Ectodermal cell (in vitro differentiated cells): ENCODE measurements at regions not wholly inside any gene's neighbourhood (a gene's known extent, or its start where the extent isn't known, plus 50 kb on each side); places are given as distances from the start of the nearest gene placed in this dataset.

Experiments used
- H3K27ac ChIP-seq: 2 replicates; pipeline ENCODE4 v1.7.0; 2013; ENCODE audit warnings: mild to moderate bottlenecking, low read depth, low read length; ENCODE audit not compliant: insufficient read depth, poor library complexity, severe bottlenecking
- H3K27me3 ChIP-seq: 2 replicates; pipeline ENCODE4 v1.7.0; 2013; ENCODE audit warnings: mild to moderate bottlenecking, low read length; ENCODE audit not compliant: insufficient read depth, control insufficient read depth, poor library complexity, severe bottlenecking
- H3K36me3 ChIP-seq: one replicate; pipeline ENCODE4 v1.7.0; 2013; ENCODE audit warnings: low read length; ENCODE audit not compliant: control insufficient read depth, insufficient read depth
- H3K4me1 ChIP-seq: one replicate; pipeline ENCODE4 v1.7.0; 2013; ENCODE audit warnings: low read length; ENCODE audit not compliant: control insufficient read depth, insufficient read depth
- H3K4me3 ChIP-seq: 2 replicates; pipeline ENCODE4 v1.7.0; 2013; ENCODE audit warnings: low read depth, low read length, control low read depth; ENCODE audit not compliant: insufficient read depth
- H3K9me3 ChIP-seq: 2 replicates; pipeline ENCODE4 v1.7.0; 2013; ENCODE audit warnings: mild to moderate bottlenecking, low read length, moderate library complexity; ENCODE audit not compliant: control insufficient read depth
- WGBS, 2 experiments: methylation state at CpG; one replicate each; pipeline ENCODE4 v1.1.7; 2013; ENCODE audit warnings: missing lambda C conversion rate in 2 of 2; 5-methylcytosine and 5-hydroxymethylcytosine counted together

DNA sequence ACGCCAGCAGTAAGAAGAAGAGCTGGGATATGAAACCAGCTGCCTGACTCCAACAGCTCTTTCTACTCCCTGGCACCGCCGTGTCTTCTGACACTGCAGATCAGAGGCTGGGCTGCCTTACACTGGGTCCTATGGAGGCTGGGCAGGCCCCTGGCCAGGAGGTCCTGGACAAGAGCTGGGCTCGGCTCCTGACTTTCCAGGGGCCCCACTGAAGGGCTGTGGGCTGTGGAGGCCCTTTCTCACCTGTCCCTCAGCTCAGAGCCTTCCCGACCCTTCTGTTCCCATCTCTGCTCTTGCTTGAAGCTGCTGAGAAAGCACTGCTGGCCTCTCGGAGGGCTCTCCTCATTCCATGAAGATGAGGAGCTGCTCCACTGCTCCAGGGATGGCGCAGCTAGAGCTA is 85.9 kb upstream of the UNC5B start:
- Histone ChIP-seq H3K27me3 (no peaks in the 10 kb centered on the region), H3K9me3 (no peaks in the 10 kb centered on the region), H3K36me3 (no peaks in the 10 kb centered on the region), H3K27ac (no peak overlapping the region), H3K4me1 (peaks cover 11% of the 10 kb centered on the region), H3K4me3 (no peak overlapping the region)
- 94 to 95% methylated on average over 7 of the region's 7 CpGs for WGBS, 2 experiments

DNA sequence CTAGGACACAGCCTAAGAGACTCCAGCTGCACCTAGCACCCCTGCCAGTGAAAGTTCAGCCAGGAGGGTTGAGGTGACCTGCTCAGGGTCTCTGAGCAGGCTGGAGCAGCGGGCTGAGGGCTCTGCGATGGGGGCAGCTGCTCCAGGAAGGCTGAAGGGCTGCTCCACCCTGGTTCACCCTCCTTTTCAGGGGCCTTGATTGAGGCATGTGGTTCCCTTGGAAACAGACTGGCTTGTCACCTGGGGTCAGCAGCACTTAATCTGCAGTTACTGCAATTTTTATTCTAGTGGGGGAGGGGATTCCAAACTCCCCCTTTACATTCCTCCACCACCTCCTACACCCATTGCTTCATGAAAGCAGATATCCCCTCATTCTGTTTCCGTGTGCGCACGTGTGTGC is 85.3 kb upstream of the UNC5B start:
- no peak overlapping the region for H3K27ac ChIP-seq
- no peaks in the 10 kb centered on the region for H3K36me3 ChIP-seq
- H3K4me1 ChIP-seq, result peaks cover 11% of the 10 kb centered on the region
- no peaks in the 10 kb centered on the region for H3K27me3 ChIP-seq
- no peak overlapping the region for H3K4me3 ChIP-seq
- WGBS, 2 experiments, result 91 to 93% methylated on average over 5 of the region's 5 CpGs
- H3K9me3 ChIP-seq, result no peaks in the 10 kb centered on the region

DNA sequence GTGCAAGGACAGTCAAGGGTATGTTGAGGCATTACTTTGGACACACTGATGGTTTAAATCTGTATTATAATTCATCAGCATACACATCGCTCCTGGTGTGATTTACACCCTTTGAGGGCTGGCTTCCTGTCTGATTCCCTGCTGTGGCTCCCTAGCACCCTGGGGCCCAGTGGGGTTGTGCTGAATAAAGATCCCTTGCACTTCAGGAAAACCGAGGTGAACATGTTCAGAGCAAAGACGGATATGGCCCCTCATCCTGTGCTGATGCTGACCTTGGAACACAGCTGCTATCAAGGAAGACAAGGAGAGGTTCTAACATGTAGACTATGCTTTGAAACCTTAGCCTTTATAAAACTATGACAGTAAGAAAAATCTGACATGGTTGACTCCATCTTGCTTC is 84.6 kb upstream of the UNC5B start:
- no peaks in the 10 kb centered on the region for H3K36me3 ChIP-seq
- H3K9me3 ChIP-seq, result no peaks in the 10 kb centered on the region
- whole genome bisulfite sequencing, 2 experiments, result 88 to 95% methylated on average over 3 of the region's 3 CpGs
- no peaks in the 10 kb centered on the region for H3K27me3 ChIP-seq
- H3K4me1 ChIP-seq, result peaks cover 11% of the 10 kb centered on the region
- no peak overlapping the region for H3K4me3 ChIP-seq
- no peak overlapping the region for H3K27ac ChIP-seq

DNA sequence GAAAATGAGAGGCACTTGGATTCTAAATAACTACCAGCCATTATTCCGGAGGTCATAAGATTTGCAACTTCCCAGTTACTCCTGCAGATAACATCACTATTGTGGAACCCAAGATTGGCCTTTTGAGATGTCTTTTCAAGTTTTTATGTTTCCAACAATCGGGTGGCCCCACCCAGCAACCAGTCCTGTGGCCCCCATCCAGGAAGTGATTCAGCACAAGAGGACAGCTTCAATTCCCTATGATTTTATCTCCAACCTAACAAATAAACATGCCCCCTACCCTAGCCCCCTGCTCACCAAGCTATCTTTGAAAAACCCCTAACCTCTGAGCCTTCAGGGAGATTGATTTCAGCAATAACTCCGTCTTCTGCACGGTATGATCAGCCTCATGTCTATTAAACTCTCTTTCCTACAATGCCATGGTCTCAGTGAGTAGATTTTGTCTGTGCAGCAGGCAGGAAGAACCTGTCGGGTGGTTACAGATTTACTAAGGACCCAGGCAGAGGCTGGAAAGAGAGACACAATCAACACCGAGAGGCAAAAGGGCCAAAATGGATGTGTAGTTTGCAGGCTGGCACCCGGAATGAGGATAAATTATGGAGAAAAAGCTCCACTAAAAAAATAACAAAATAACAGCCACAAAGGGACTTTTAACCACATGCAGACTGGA is 83.9 kb upstream of the UNC5B start:
- WGBS, 2 experiments, result 91 to 92% methylated on average over 7 of the region's 7 CpGs
- H3K4me3 ChIP-seq, result no peak overlapping the region
- H3K4me1 ChIP-seq, result peaks cover 14% of the 10 kb centered on the region
- no peaks in the 10 kb centered on the region for H3K36me3 ChIP-seq
- H3K27ac ChIP-seq, result no peak overlapping the region
- no peaks in the 10 kb centered on the region for H3K9me3 ChIP-seq
- H3K27me3 ChIP-seq, result no peaks in the 10 kb centered on the region

DNA sequence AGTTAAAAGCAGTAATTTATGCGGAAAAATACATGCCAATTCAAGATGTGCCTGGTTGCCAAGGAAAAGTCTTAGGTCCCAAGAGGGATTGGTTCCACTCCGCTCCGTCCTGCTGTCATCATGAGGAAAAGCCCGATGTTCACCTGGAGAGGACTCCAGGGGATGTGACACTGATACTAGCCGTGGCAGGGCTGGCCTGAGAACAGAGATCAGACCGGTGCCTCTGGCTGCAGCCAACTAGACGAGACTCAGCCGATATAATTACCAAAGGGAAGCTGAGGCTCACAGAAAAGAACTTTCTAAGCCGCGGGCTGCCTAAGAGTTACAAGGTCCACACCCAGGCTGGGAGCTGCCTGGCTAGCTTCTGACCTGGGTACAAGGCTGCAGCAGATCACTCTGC is 81.3 kb upstream of the UNC5B start:
- 92 to 93% methylated on average over 10 of the region's 10 CpGs for WGBS, 2 experiments
- H3K4me3 ChIP-seq, result no peak overlapping the region
- H3K4me1 ChIP-seq, result peaks cover 25% of the 10 kb centered on the region
- H3K27ac ChIP-seq, result no peak overlapping the region
- no peaks in the 10 kb centered on the region for H3K9me3 ChIP-seq
- H3K36me3 ChIP-seq, result no peaks in the 10 kb centered on the region
- H3K27me3 ChIP-seq, result no peaks in the 10 kb centered on the region

DNA sequence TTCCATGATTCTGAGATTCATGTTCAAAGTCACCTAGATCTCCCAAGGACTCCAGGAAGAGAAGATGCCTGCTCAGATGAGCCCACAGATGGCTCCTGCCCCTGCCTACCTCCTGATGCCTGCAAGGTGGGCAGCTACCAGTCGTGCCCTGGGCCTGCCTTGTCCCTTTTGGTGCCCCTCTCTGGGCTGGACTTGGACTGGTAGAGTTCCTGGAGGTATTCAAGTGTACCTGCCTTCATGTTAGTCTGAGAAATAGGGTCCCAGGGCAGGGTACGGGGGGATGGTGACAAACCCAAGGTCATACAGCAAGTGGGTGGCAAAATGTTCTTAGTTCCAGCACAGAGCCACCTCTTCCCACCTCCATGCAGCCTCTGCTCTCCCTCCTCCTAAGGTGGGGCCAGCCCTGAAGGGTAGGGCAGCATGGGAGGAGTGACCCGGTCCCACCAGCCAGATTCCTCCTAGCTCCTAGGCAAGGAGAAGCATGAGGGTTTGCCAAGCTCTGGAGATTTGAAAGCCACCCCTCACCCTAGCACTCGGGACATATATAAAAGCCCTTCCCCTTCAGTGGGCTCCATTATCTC is 80.8 kb upstream of the UNC5B start:
- WGBS, 2 experiments, result 92 to 96% methylated on average over 4 of the region's 4 CpGs
- no peak overlapping the region for H3K27ac ChIP-seq
- H3K4me1 ChIP-seq, result peaks cover 30% of the 10 kb centered on the region
- no peaks in the 10 kb centered on the region for H3K9me3 ChIP-seq
- H3K4me3 ChIP-seq, result no peak overlapping the region
- no peaks in the 10 kb centered on the region for H3K27me3 ChIP-seq
- H3K36me3 ChIP-seq, result no peaks in the 10 kb centered on the region

DNA sequence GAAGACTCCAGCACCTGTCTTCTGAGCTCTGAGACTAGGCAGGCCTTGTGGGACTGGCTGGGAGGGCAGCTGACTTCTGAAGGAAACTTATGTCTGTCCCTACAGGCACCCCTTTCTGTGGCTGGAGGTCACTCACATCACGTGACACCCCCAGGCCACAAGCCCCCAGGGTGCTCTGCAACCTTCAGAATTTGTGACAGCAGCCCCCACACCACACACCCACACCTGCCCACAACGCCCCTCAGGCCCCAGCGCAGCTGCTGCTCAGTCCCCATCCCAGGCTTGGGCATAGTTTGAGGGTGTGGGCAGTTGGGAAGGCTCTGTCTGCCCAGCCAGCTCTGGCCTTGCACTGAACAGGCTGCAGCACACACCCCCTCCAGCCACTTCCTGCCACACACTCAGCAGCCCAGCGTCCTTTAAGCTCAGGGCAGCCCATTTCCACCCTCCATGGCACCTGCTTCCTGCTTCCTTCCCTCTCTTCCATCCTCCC is 80.0 kb upstream of the UNC5B start:
- H3K36me3 ChIP-seq, result no peaks in the 10 kb centered on the region
- H3K27ac ChIP-seq, result no peak overlapping the region
- H3K27me3 ChIP-seq, result no peaks in the 10 kb centered on the region
- no peak overlapping the region for H3K4me3 ChIP-seq
- no peaks in the 10 kb centered on the region for H3K9me3 ChIP-seq
- H3K4me1 ChIP-seq, result peaks cover 26% of the 10 kb centered on the region
- 90 to 92% methylated on average over 4 of the region's 4 CpGs for WGBS, 2 experiments

DNA sequence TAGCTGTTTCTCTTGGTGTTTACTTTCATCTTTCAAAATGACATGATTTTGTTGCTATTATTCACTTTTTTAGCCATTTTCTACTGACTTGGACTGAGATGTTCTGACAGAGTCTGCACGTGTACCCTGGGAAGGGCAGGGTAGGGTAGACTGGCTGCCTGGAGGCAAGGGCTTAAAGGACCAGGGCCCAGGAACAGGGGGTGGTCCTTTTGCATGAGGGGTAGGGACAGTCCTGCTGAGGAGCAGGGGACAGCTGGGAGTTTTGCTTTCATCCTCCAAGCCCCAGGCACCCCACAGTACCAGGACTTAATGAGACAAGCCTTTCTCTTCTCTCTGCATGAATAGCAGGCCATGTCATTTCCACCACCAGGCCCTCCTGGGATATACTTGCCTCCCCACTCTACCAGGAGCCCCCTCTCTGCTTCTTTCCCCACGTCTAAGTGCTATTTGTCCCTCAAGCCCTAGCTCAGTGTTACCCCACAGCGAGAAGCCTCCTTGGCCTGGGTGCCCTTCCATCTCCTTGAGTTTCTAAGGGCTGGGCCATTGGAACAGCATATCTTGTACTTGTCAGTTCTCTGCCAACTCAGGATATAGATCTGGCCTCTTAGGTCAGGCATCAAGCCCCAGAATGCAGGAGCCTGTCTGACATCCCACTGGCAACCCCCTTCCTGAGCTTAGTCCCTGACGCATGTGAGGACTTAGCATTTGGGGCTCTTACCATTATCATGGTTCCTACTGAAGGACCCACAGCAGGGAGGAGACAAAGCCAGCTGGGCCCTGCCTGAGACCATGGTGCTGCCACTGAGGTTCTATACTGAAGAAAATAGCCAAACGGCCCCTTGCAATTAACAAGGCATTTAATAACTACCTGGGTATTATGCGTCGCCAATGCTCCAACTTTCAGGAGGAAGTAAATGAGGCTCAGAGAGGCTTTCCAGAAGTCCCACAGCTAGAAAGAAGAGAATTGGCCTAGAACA is 78.4 kb upstream of the UNC5B start:
- no peak overlapping the region for H3K4me3 ChIP-seq
- no peaks in the 10 kb centered on the region for H3K27me3 ChIP-seq
- WGBS, 2 experiments, result 84 to 88% methylated on average over 7 of the region's 7 CpGs
- no peaks in the 10 kb centered on the region for H3K36me3 ChIP-seq
- no peak overlapping the region for H3K27ac ChIP-seq
- H3K9me3 ChIP-seq, result no peaks in the 10 kb centered on the region
- H3K4me1 ChIP-seq, result peaks cover 22% of the 10 kb centered on the region

DNA sequence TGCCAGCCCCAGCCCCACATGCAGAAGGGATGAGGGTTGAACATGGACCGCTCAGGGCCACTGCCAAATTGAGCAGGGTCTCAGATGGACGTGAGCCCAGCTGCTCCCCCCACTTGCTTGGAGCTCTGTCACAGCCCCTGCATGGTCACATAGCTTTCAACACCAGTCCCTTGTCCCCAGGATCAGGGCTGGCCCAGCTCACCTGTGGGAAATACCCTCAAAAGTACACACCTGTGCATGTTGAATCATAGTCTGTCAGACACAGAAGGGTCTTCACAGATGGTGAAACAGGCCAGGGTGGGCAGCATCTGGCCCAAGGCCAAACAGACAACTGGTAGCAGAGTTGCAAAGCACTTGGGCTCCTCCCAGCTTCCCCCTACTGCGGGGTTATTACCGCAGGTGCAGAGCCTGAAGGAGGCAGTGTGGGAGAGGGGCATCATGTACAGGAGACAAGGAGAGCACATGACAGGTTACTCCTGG is 77.6 kb upstream of the UNC5B start:
- H3K4me1 ChIP-seq, result peaks cover 22% of the 10 kb centered on the region
- H3K27ac ChIP-seq, result no peak overlapping the region
- no peak overlapping the region for H3K4me3 ChIP-seq
- no peaks in the 10 kb centered on the region for H3K36me3 ChIP-seq
- 89 to 90% methylated on average over 4 of the region's 4 CpGs for WGBS, 2 experiments
- no peaks in the 10 kb centered on the region for H3K9me3 ChIP-seq
- H3K27me3 ChIP-seq, result no peaks in the 10 kb centered on the region

DNA sequence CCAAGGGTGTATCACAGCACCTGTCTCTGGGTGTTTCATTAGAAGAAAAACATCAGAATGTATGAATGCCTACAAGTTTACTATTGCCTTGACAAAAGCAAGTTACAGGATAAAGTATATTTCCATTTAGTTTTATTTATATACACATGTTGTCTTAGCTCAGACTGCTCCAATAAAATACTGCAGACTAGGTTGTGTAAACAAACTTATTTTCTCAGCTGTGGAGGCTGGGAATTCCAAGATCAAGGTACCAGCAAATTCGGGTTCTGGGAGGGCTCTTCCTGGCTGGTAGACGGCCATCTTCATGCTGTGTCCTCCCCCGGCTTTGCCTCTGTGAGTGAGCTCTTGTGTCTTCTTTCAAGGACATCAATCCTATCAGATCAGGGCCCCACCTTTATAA is 77.1 kb upstream of the UNC5B start:
- H3K36me3 ChIP-seq, result no peaks in the 10 kb centered on the region
- no peak overlapping the region for H3K27ac ChIP-seq
- H3K4me1 ChIP-seq, result peaks cover 22% of the 10 kb centered on the region
- H3K4me3 ChIP-seq, result no peak overlapping the region
- no peaks in the 10 kb centered on the region for H3K9me3 ChIP-seq
- 83 to 86% methylated on average over 3 of the region's 3 CpGs for WGBS, 2 experiments
- no peaks in the 10 kb centered on the region for H3K27me3 ChIP-seq
